ENCODE measurements at regions not wholly inside any gene's neighbourhood (a gene's known extent, or its start where the extent isn't known, plus 50 kb on each side); places are given as distances from the start of the nearest gene placed in this dataset.

- TF ChIP-seq POLR2AphosphoS5 (IDR thresholded peaks at IDR 0.05) (no peak), POLR2A (IDR thresholded peaks at IDR 0.05; ENCODE audit: low read depth) (no peak), CTCF (IDR thresholded peaks at IDR 0.05) (no peak), EP300 (IDR thresholded peaks at IDR 0.05) (no peak)
These were observed 163.0 kb downstream of the HDGFL1 start for GRCh38 chr6:22732176-22732970.

All from esophagus muscularis mucosa (tissue), 4 donors.